ENCODE measurements at regions not wholly inside any gene's neighbourhood (a gene's known extent, or its start where the extent isn't known, plus 50 kb on each side); places are given as distances from the start of the nearest gene placed in this dataset.

- no peaks in the 10 kb centered on the region for H3K9me3 ChIP-seq (ENCODE audit: control insufficient read depth, insufficient read depth, low read depth, low read length)
- no peak for TF ChIP-seq WT1 (tag by site-specific recombination; IDR thresholded peaks at IDR 0.05)
- TF ChIP-seq ZNF623 (tag by site-specific recombination; IDR thresholded peaks at IDR 0.05) = no peak
- TF ChIP-seq ZNF394 (tag by site-specific recombination; IDR thresholded peaks at IDR 0.05; ENCODE audit: borderline replicate concordance) = no peak
- no peak for TF ChIP-seq ZNF792 (tag by site-specific recombination; IDR thresholded peaks at IDR 0.05)
- no peak for TF ChIP-seq ZNF391 (tag by site-specific recombination; IDR thresholded peaks at IDR 0.05; ENCODE audit: borderline replicate concordance, low read depth)
- TF ChIP-seq RBAK (tag by site-specific recombination; IDR thresholded peaks at IDR 0.05) = no peak
- no peaks in the 10 kb centered on the region for H3K4me1 ChIP-seq (ENCODE audit: control insufficient read depth, insufficient read depth, low read length)
- no peak overlapping the region for H3K27ac ChIP-seq (ENCODE audit: extremely low read depth, low read depth, low read length)
- H3K36me3 ChIP-seq (ENCODE audit: control insufficient read depth in 2 of 2, insufficient read depth in 1 of 2, low read length in 2 of 2) = no peaks in the 10 kb centered on the region
- ChIA-PET POLR2A (no interaction called here), CTCF (interaction anchor here (0.6 kb wide), 1 partner anchor 836 kb away, joined by 8 read pairs; no protein-coding TSS in a partner anchor)
- H3K4me3 ChIP-seq (ENCODE audit: low read depth, low read length) = no peak overlapping the region
These were observed 398.9 kb downstream of the ADRA2A start for GRCh38 chr10:111475720-111476119.

- POLR2A ChIA-PET = no interaction called here
- no peaks in the 10 kb centered on the region for H3K9me3 ChIP-seq (ENCODE audit: control insufficient read depth, insufficient read depth, low read depth, low read length)
These were observed 401.8 kb downstream of the ADRA2A start for GRCh38 chr10:111478651-111479050.

GRCh38 chr10:111479966-111480365, 403.1 kb downstream of the ADRA2A start:
- H3K4me1 ChIP-seq (ENCODE audit: control insufficient read depth, insufficient read depth, low read length) = no peaks in the 10 kb centered on the region
- no peak overlapping the region for H3K4me3 ChIP-seq (ENCODE audit: low read depth, low read length)
- ChIA-PET POLR2A (no interaction called here), CTCF (no interaction called here)
- no peaks in the 10 kb centered on the region for H3K36me3 ChIP-seq (ENCODE audit: control insufficient read depth in 2 of 2, insufficient read depth in 1 of 2, low read length in 2 of 2)
- TF ChIP-seq ZNF202 (tag by site-specific recombination; IDR thresholded peaks at IDR 0.05; ENCODE audit: borderline replicate concordance) = no peak
- TF ChIP-seq GLI2 (tag by site-specific recombination; IDR thresholded peaks at IDR 0.05; ENCODE audit: borderline replicate concordance, low read depth) = no peak
- no peak for TF ChIP-seq ZBTB48 (tag by site-specific recombination; IDR thresholded peaks at IDR 0.05)
- no peak for TF ChIP-seq ZNF433 (tag by site-specific recombination; IDR thresholded peaks at IDR 0.05; ENCODE audit: low read depth)
- no peak for TF ChIP-seq PRDM4 (tag by site-specific recombination; IDR thresholded peaks at IDR 0.05)
- no peak for TF ChIP-seq SP3 (tag by site-specific recombination; IDR thresholded peaks at IDR 0.05)
- TF ChIP-seq ZNF292 (tag by site-specific recombination; IDR thresholded peaks at IDR 0.05; ENCODE audit: borderline replicate concordance, low read depth) = no peak
- TF ChIP-seq GFI1B (tag by site-specific recombination; IDR thresholded peaks at IDR 0.05) = no peak
- TF ChIP-seq ZNF248 (tag by site-specific recombination; IDR thresholded peaks at IDR 0.05) = no peak
- no peaks in the 10 kb centered on the region for H3K9me3 ChIP-seq (ENCODE audit: control insufficient read depth, insufficient read depth, low read depth, low read length)
- no peak overlapping the region for H3K27ac ChIP-seq (ENCODE audit: extremely low read depth, low read depth, low read length)

More at GRCh38 chr10:111478651-111479050, 401.8 kb downstream of the ADRA2A start:
- Histone ChIP-seq H3K27ac (ENCODE audit: extremely low read depth, low read depth, low read length) (no peak overlapping the region), H3K4me1 (ENCODE audit: control insufficient read depth, insufficient read depth, low read length) (no peaks in the 10 kb centered on the region), H3K36me3 (ENCODE audit: control insufficient read depth in 2 of 2, insufficient read depth in 1 of 2, low read length in 2 of 2) (no peaks in the 10 kb centered on the region), H3K4me3 (ENCODE audit: low read depth, low read length) (no peak overlapping the region)
- CTCF ChIA-PET = no interaction called here
- TF ChIP-seq ZNF133 (tag by site-specific recombination; IDR thresholded peaks at IDR 0.05) (no peak), ZNF24 (tag by site-specific recombination; IDR thresholded peaks at IDR 0.05) (no peak), ZNF571 (tag by site-specific recombination; IDR thresholded peaks at IDR 0.05) (no peak)

GRCh38 chr10:111481261-111481826, 404.5 kb downstream of the ADRA2A start:
- Histone ChIP-seq H3K4me1 (ENCODE audit: control insufficient read depth, insufficient read depth, low read length) (no peaks in the 10 kb centered on the region), H3K9me3 (ENCODE audit: control insufficient read depth, insufficient read depth, low read depth, low read length) (no peaks in the 10 kb centered on the region), H3K4me3 (ENCODE audit: low read depth, low read length) (no peak overlapping the region), H3K27ac (ENCODE audit: extremely low read depth, low read depth, low read length) (no peak overlapping the region), H3K36me3 (ENCODE audit: control insufficient read depth in 2 of 2, insufficient read depth in 1 of 2, low read length in 2 of 2) (no peaks in the 10 kb centered on the region)
- TF ChIP-seq YY2 (tag by site-specific recombination; IDR thresholded peaks at IDR 0.05) (no peak), HIC1 (tag by site-specific recombination; IDR thresholded peaks at IDR 0.05) (no peak), ZNF335 (tag by site-specific recombination; conservative IDR thresholded peaks at IDR 0.05) (peak; percentile 36; the same call in 1 of the 2 replicates)
- ChIA-PET CTCF (no interaction called here), POLR2A (no interaction called here)

All from HEK293 (cell line).